Coronary artery (tissue), 2 donors: ENCODE measurements at regions not wholly inside any gene's neighbourhood (a gene's known extent, or its start where the extent isn't known, plus 50 kb on each side); places are given as distances from the start of the nearest gene placed in this dataset.
"Not testable (repeated sequence)": the region's sequence is repeated elsewhere in the genome, so short reads cannot be mapped to it uniquely, and the experiment has no call there.

Experiments
- DNase-seq: peaks from one replicate; pipeline ENCODE4 v3.0.0-alpha.2; 2017; ENCODE audit warnings: low spot score
- H3K27ac ChIP-seq, 2 donors: fragments of 200-600 bp; sonication (generic); one replicate each; pipeline ENCODE4 v1.5.1; 2016 to 2019
- H3K4me3 ChIP-seq: fragments of 200-600 bp; sonication (generic); 2 replicates; pipeline ENCODE4 v1.5.1; 2016; ENCODE audit warnings: mild to moderate bottlenecking, moderate library complexity
- TF ChIP-seq, protein P1 (sequence below): fragments of 200-600 bp; sonication (generic); IDR thresholded peaks from one replicate; pipeline ENCODE4 v1.5.1; 2019; ENCODE audit warnings: antibody characterized with exemption

DNA sequence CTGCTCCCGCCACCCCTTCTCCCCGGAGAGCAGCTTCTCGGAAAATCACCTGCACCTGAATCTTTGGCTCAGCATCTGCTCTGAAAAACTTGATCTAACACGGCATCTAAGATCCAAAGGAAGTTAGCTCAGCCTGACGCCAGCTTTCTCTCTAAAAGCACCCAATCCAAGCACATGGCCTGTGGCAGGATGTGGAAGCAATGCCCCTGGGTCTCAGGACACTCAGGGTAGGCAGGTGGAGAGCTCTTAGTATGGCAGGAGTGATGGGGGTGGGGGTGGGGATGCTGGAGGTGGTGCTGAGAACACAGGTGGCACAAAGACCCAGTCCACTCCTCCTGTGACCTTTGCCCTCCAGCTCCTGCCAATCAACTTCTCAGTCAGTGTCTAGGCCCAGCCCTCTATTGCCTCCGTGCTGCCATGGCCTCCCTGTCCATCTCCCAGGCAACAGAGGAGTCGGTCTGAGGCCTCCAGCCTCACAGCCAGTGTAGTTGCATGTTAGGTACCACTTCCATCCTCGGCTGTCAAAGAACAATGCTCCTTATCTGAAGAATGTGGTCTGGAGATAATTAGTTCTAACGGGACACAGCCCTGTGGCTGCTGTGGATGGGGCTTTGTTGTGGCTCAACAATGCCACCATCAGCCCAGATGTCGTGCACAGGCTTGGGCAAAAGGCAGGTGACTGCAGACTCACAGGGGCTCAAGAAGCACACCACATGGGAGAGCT is 180.0 kb upstream of the C14orf180 start:
- TF ChIP-seq, protein P1, sequence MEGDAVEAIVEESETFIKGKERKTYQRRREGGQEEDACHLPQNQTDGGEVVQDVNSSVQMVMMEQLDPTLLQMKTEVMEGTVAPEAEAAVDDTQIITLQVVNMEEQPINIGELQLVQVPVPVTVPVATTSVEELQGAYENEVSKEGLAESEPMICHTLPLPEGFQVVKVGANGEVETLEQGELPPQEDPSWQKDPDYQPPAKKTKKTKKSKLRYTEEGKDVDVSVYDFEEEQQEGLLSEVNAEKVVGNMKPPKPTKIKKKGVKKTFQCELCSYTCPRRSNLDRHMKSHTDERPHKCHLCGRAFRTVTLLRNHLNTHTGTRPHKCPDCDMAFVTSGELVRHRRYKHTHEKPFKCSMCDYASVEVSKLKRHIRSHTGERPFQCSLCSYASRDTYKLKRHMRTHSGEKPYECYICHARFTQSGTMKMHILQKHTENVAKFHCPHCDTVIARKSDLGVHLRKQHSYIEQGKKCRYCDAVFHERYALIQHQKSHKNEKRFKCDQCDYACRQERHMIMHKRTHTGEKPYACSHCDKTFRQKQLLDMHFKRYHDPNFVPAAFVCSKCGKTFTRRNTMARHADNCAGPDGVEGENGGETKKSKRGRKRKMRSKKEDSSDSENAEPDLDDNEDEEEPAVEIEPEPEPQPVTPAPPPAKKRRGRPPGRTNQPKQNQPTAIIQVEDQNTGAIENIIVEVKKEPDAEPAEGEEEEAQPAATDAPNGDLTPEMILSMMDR: no peak
- no peak for DNase-seq
- no peak overlapping the region for H3K27ac ChIP-seq
- H3K4me3 ChIP-seq: no peak overlapping the region

DNA sequence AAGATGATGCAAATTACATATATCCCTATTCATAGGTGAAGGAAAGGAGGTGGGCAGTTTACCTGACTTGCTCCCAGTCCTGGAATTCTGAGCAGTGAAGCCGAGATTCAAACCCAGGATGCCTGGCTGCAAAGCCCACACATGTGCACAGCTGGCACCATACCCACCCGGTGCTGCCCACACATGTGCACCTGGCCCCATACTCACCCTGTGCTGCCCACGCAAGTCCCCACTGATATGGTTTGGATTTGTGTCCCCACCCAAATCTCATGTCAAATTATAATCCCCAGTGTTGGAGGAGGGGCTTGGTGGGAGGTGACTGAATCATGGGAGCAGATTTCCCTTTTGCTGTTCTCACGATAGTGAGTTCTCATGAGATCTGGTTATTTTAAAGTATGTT is 179.2 kb upstream of the C14orf180 start:
- TF ChIP-seq, protein P1: no peak
- H3K27ac ChIP-seq: no peak overlapping the region
- H3K4me3 ChIP-seq: no peak overlapping the region
- no peak for DNase-seq

DNA sequence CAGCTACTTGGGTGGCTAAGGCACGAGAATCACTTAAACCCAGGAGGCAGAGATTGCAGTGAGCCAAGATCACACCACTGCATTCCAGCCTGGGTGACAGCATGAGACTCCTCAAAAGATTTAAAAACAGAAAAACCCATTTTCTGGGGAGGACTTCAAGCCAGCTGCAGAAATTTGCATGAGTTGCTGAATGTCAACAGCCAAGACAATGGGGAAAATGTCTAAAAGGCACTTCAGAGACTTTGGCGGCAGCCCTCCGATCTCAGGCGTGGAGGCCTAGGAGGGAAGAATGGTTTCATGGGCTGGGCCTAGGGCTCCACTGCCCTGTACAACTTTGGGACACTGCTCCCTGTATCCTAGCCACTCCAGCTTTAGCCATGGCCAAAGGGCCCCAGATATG is 177.8 kb upstream of the C14orf180 start:
- TF ChIP-seq, protein P1: no peak
- Histone ChIP-seq H3K27ac (no peak overlapping the region), H3K4me3 (no peak overlapping the region)
- DNase-seq: peak; percentile 52

DNA sequence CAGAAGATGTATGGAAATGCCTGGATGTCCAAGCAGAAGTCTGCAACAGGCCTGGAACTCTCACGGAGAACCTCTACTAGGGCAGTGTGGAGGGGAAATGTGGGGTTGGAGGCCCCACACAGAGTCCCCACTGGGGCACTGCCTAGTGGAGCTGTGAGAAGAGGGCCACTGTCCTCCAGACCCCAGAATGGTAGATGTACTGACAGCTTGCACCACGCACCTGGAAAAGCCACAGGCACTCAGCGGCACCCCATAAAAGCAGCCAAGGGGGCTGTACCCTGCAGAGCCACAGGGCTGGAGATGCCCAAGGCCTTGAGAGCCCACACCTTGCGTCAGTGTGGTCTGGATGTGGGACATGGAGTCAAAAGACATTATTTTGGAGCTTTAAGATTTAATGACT is 177.3 kb upstream of the C14orf180 start:
- not testable (repeated sequence) for H3K27ac ChIP-seq, H3K4me3 ChIP-seq, DNase-seq

DNA sequence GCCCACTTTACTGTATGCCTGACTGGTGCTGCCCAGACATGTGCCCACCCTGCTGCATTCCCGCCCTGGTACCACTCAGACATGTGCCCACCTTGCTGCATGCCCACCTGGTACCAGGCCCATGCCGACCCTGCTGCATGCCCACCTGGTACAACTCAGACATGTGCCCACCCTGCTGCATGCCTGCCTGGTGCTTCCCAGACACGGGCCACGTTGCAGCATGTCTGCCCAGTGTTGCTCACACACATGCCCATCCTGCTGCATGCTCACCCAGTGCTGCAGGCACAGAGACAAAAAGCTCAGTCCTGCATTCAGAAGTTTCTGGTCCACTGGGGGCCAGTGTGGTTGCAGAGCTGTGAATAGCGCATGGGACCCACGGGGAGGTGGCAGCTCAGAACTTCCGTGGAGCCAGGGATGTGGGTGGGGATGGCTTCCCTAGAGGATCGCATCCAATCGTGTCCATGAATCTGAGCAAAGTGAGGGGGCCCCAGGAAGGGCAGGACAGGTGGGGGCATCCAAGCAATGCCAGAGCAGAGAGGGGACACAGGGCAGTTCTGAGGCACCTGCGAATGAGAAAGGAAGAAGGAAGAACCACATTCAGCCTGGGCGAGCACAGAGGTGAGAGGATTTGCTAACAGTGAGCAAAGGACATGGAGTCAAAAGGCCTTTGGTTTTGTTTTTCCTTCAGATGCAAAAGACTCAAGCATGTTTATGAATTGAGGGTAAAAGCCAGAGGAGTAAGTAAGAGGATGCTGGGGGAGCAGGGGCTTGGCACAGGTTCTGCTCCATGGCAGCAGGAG is 175.9 kb upstream of the C14orf180 start:
- H3K4me3 ChIP-seq: no peak overlapping the region
- no peak for DNase-seq
- H3K27ac ChIP-seq: no peak overlapping the region
- TF ChIP-seq, protein P1: no peak

DNA sequence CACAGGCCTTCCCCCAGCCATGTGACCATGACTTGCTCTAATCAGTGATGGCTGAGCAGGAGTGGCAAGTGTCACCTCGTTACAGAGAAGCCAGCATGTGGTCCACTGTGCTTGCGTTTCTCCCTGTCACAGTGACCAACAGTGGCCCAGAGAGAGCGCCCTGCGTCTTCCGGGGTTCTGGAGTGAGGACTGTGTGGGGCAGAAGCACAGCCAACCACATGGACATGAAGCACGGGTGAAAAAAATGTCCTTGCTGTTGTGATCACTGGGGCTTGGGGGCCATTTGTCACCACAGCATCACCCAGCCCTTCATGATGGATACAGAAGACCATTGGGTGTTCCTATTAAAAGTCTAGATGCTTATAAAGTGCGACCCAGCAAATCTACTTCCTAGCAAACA is 174.6 kb upstream of the C14orf180 start:
- TF ChIP-seq, protein P1: no peak
- Histone ChIP-seq H3K27ac (no peak overlapping the region), H3K4me3 (no peak overlapping the region)
- no peak for DNase-seq

DNA sequence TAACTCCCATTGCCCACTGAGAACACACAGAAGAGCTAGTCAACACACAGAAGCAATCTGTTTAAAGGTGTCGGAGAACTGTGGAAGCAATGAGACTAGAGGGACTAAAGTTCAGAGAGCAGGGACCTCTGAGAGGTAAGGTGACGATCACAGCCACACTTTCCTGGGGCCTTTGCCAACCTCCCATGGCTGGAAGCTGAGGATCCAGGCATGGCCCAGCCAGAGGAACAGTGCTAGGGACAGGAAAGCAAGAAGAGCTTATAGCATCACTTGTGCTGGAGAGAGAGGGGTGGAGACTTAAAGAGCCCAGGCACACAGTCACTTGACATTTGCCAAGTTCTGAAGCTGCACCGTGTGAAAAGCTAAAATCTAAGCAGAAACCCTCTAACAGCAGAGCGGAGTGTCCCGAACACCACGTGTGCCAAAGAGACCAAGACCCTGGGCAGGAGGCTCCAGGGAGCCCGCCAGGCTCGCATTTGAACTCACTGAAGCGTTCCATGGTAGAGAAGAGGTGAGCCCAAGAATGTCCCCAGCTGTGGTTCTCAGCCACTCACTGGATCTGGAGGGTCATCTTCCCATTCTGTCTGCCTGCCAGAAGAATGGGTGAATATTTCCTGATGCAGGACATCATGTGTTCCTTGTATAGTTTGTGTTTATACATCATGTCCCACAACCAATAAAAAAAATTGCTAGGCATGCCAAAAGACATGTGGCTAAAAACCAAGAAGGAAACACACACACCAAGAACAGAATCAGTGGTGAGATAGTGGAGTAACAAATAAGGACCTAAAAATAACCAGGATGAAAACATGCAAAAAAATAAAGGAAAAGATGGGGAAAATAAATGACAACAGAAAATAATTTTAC is 174.0 kb upstream of the C14orf180 start:
- TF ChIP-seq, protein P1: no peak
- no peak overlapping the region for H3K27ac ChIP-seq
- DNase-seq: no peak
- no peak overlapping the region for H3K4me3 ChIP-seq
